PC-9 (cell line): ENCODE measurements at regions not wholly inside any gene's neighbourhood (a gene's known extent, or its start where the extent isn't known, plus 50 kb on each side); places are given as distances from the start of the nearest gene placed in this dataset.

ENCODE experiments used
- BruUV-seq: library from RNA; stranded (reverse); fragments of 400-500 nt; replicated peaks from 2 replicates; lab custom pipeline; 2021; lab: Mats Ljungman, UMichigan
- CTCF ChIA-PET: fragments of 300-600 bp; sonication (Branson Sonifier 250); formaldehyde crosslinking; loops from one replicate; lab custom pipeline; 2022; ENCODE audit warnings: antibody characterized with exemption; lab: Charles Lee
- POLR2A ChIA-PET: fragments of 300-600 bp; sonication (Branson Sonifier 250); formaldehyde crosslinking; loops from one replicate; lab custom pipeline; 2022; ENCODE audit warnings: antibody characterized with exemption; ENCODE audit not compliant: unreplicated experiment; lab: Charles Lee
- DNase-seq, 2 experiments: peaks; one replicate each; pipeline versions ENCODE4 v3.0.0 to v3.0.0-alpha.2; 2015 to 2022; ENCODE audit warnings: mixed read lengths in 1 of 2
- H2AFZ ChIP-seq: fragments of 200-600 bp; sonication (generic); 2 replicates; pipeline ENCODE4 v1.8.1; 2017; ENCODE audit warnings: antibody characterized with exemption
- H3F3A ChIP-seq: fragments of 200-600 bp; sonication (generic); 2 replicates; pipeline ENCODE4 v1.8.1; 2017; ENCODE audit warnings: antibody characterized with exemption, mild to moderate bottlenecking, low read depth; ENCODE audit not compliant: insufficient read depth
- H3K27ac ChIP-seq: fragments of 200-600 bp; sonication (generic); 2 replicates; pipeline ENCODE4 v1.6.1; 2016; ENCODE audit warnings: mixed run types
- H3K27me3 ChIP-seq: fragments of 200-600 bp; sonication (generic); 2 replicates; pipeline ENCODE4 v1.6.1; 2016; ENCODE audit warnings: low read depth, mixed run types; ENCODE audit not compliant: insufficient read depth
- H3K36me3 ChIP-seq: fragments of 200-600 bp; sonication (generic); 2 replicates; pipeline ENCODE4 v1.6.1; 2016; ENCODE audit warnings: low read depth, mixed run types
- H3K4me1 ChIP-seq: fragments of 200-600 bp; sonication (generic); replicated peaks from 2 replicates; pipeline ENCODE4 v1.6.1; 2016; ENCODE audit warnings: mixed run types; ENCODE audit not compliant: insufficient read depth
- H3K4me2 ChIP-seq: fragments of 200-600 bp; sonication (generic); 2 replicates; pipeline ENCODE4 v1.6.1; 2017; ENCODE audit warnings: mixed run types
- H3K4me3 ChIP-seq: fragments of 200-600 bp; sonication (generic); 2 replicates; pipeline ENCODE4 v1.6.1; 2016; ENCODE audit warnings: mixed run types
- H3K79me2 ChIP-seq: fragments of 200-600 bp; sonication (generic); 2 replicates; pipeline ENCODE4 v1.6.1; 2017; ENCODE audit warnings: low read depth, mixed run types
- H3K9me2 ChIP-seq: fragments of 200-600 bp; sonication (generic); 2 replicates; pipeline ENCODE4 v1.8.1; 2017; ENCODE audit warnings: mild to moderate bottlenecking; ENCODE audit not compliant: insufficient read depth
- H3K9me3 ChIP-seq: fragments of 200-600 bp; sonication (generic); 2 replicates; pipeline ENCODE4 v1.8.1; 2016; ENCODE audit warnings: low read depth; ENCODE audit not compliant: insufficient read depth
- H4K20me1 ChIP-seq: fragments of 200-600 bp; sonication (generic); 2 replicates; pipeline ENCODE4 v1.8.1; 2017; ENCODE audit not compliant: insufficient read depth
- CTCF ChIP-seq: fragments of 200-600 bp; sonication (generic); conservative IDR thresholded peaks from 2 replicates; pipeline ENCODE4 v1.6.1; 2017; ENCODE audit warnings: mixed run types, antibody characterized with exemption, mild to moderate bottlenecking, moderate library complexity
- EZH2 ChIP-seq: fragments of 200-600 bp; sonication (generic); IDR thresholded peaks from 2 replicates; pipeline ENCODE4 v1.8.0; 2017; ENCODE audit warnings: antibody characterized with exemption, low read depth
- intact Hi-C: fragments of 100-400 bp; cut with micrococcal nuclease; formaldehyde crosslinking; loops from one replicate; pipeline ENCODE4 v1.10.0; 2022; ENCODE audit not compliant: unreplicated experiment

- intact Hi-C loops = no loop called here
- CTCF ChIA-PET = no interaction called here
- H2AFZ ChIP-seq = no peak overlapping the region
- no peaks in the 10 kb centered on the region for H3K79me2 ChIP-seq
- TF ChIP-seq EZH2 = no peak
- no peak for TF ChIP-seq CTCF
- H3K27me3 ChIP-seq = no peaks in the 10 kb centered on the region
- DNase-seq = no peak
- BruUV-seq = no TSS peak
- H3K4me1 ChIP-seq = peaks cover 17% of the 10 kb centered on the region
- H3K9me3 ChIP-seq = no peaks in the 10 kb centered on the region
- H3K4me3 ChIP-seq = no peak overlapping the region
- no peak overlapping the region for H3K27ac ChIP-seq
- no peaks in the 10 kb centered on the region for H3K36me3 ChIP-seq
- POLR2A ChIA-PET = no interaction called here
- peaks cover 9% of the 10 kb centered on the region; the same call in 1 of the 2 replicates for H3F3A ChIP-seq
- H3K4me2 ChIP-seq = no peak overlapping the region
- no peaks in the 10 kb centered on the region for H4K20me1 ChIP-seq
- H3K9me2 ChIP-seq = no peaks in the 10 kb centered on the region
Observed at GRCh38 chr6:6738108-6738507, 149.6 kb downstream of the LY86 start.

- no peak for DNase-seq
- TF ChIP-seq EZH2 = no peak
- TF ChIP-seq CTCF = no peak
- no TSS peak for BruUV-seq
- H3K79me2 ChIP-seq = no peaks in the 10 kb centered on the region
- H3K9me3 ChIP-seq = no peaks in the 10 kb centered on the region
- no peaks in the 10 kb centered on the region for H3K27me3 ChIP-seq
- no peak overlapping the region for H3K27ac ChIP-seq
- ChIA-PET POLR2A (no interaction called here), CTCF (no interaction called here)
- peaks cover 9% of the 10 kb centered on the region; the same call in 1 of the 2 replicates for H3F3A ChIP-seq
- no peaks in the 10 kb centered on the region for H3K36me3 ChIP-seq
- intact Hi-C loops = no loop called here
- H3K4me3 ChIP-seq = no peak overlapping the region
- no peaks in the 10 kb centered on the region for H4K20me1 ChIP-seq
- H3K4me1 ChIP-seq = peaks cover 17% of the 10 kb centered on the region
- no peak overlapping the region for H3K4me2 ChIP-seq
- no peak overlapping the region for H2AFZ ChIP-seq
- H3K9me2 ChIP-seq = no peaks in the 10 kb centered on the region
Observed at GRCh38 chr6:6738922-6739716, 150.6 kb downstream of the LY86 start.

GRCh38 chr6:6740595-6740994, 152.1 kb downstream of the LY86 start:
- ChIA-PET POLR2A (no interaction called here), CTCF (interaction anchor here (0.6 kb wide), 1 partner anchor 1245 kb away, joined by 3 read pairs; no protein-coding TSS in a partner anchor)
- no peak overlapping the region for H3K4me3 ChIP-seq
- H3K9me2 ChIP-seq = no peaks in the 10 kb centered on the region
- H3K79me2 ChIP-seq = no peaks in the 10 kb centered on the region
- H3F3A ChIP-seq = no peaks in the 10 kb centered on the region
- DNase-seq = no peak
- H3K4me2 ChIP-seq = no peak overlapping the region
- H3K27ac ChIP-seq = no peak overlapping the region
- H3K9me3 ChIP-seq = no peaks in the 10 kb centered on the region
- no peaks in the 10 kb centered on the region for H4K20me1 ChIP-seq
- no peak for TF ChIP-seq CTCF
- no peak for TF ChIP-seq EZH2
- no peaks in the 10 kb centered on the region for H3K36me3 ChIP-seq
- no peak overlapping the region for H2AFZ ChIP-seq
- no peaks in the 10 kb centered on the region for H3K27me3 ChIP-seq
- intact Hi-C loops = no loop called here
- no TSS peak for BruUV-seq
- H3K4me1 ChIP-seq = peaks cover 2% of the 10 kb centered on the region
